ENCODE measurements at regions not wholly inside any gene's neighbourhood (a gene's known extent, or its start where the extent isn't known, plus 50 kb on each side); places are given as distances from the start of the nearest gene placed in this dataset.

GRCh38 chr9:79007701-79008483 is 563.9 kb upstream of the TLE4 start:
- TF ChIP-seq CTCF (IDR thresholded peaks at IDR 0.05) (no peak), POLR2AphosphoS5 (IDR thresholded peaks at IDR 0.05) (no peak)

Measured in transverse colon (tissue), 4 donors.